Heart left ventricle (tissue), 16 donors: ENCODE measurements at regions not wholly inside any gene's neighbourhood (a gene's known extent, or its start where the extent isn't known, plus 50 kb on each side); places are given as distances from the start of the nearest gene placed in this dataset.

Experiments
- ATAC-seq, 4 donors: fragments of 200-7000 bp; cut with Tn5 transposase; one replicate each; pipeline ENCODE4 v1.9.1; 2020 to 2022; ENCODE audit warnings: moderate library complexity in 4 of 4, mild to moderate bottlenecking in 3 of 4, moderate number of reproducible peaks in 1 of 4
- DNase-seq, 5 donors: peaks; one replicate each; pipeline ENCODE4 v3.0.0-alpha.2; 2020
- H3K27ac ChIP-seq, 12 donors: fragments of 200-600 bp; sonication (generic) in 4 of 12; one replicate each; pipeline versions ENCODE4 v1.5.0 to v1.8.0; 2016 to 2022; ENCODE audit warnings: mild to moderate bottlenecking in 2 of 12
- H3K27me3 ChIP-seq, 9 donors: fragments of 200-600 bp; sonication (generic) in 2 of 9; one replicate each; pipeline versions ENCODE4 v1.5.1 to v1.8.0; 2016 to 2022; ENCODE audit warnings: mild to moderate bottlenecking in 3 of 9
- H3K36me3 ChIP-seq, 9 donors: fragments of 200-600 bp; sonication (generic) in 2 of 9; one replicate each; pipeline versions ENCODE4 v1.5.0 to v1.8.0; 2018 to 2022; ENCODE audit warnings: mild to moderate bottlenecking in 2 of 9
- H3K4me1 ChIP-seq, 12 donors: fragments of 200-600 bp; sonication (generic) in 4 of 12; one replicate each; pipeline versions ENCODE4 v1.5.0 to v1.8.0; 2016 to 2022; ENCODE audit warnings: mild to moderate bottlenecking in 3 of 12
- H3K4me3 ChIP-seq, 12 donors: fragments of 200-600 bp; sonication (generic) in 4 of 12; one replicate each; pipeline versions ENCODE4 v1.5.0 to v1.8.0; 2017 to 2022; ENCODE audit warnings: mild to moderate bottlenecking in 9 of 12, moderate library complexity in 4 of 12
- H3K9me3 ChIP-seq, 12 donors: fragments of 200-600 bp; sonication (generic) in 4 of 12; one replicate each; pipeline versions ENCODE4 v1.5.0 to v1.8.0; 2016 to 2022; ENCODE audit warnings: mild to moderate bottlenecking in 1 of 12
- POLR2A ChIP-seq, 2 donors: fragments of 450-650 bp; IDR thresholded peaks; one replicate each; pipeline ENCODE4 v1.6.1; 2017; ENCODE audit warnings: antibody characterized with exemption in 2 of 2, mild to moderate bottlenecking in 2 of 2, moderate library complexity in 2 of 2
- WGBS, 4 donors: extraction: QIAGEN DNeasy Blood & Tissue Kit in 2 of 4; methylation state at CpG; one replicate each; pipeline versions ENCODE4 v1.1.5 to v1.1.7; 2013 to 2018; 5-methylcytosine and 5-hydroxymethylcytosine counted together
- intact Hi-C, 10 donors: fragments of 100-400 bp; cut with DNase I; formaldehyde crosslinking; loops; one replicate each; pipeline versions ENCODE4 v1.11.1 to v1.14.2; 2022
- TF ChIP-seq, protein P1 (sequence below), 12 donors: fragments of 200-600 bp; sonication (generic) in 4 of 12; IDR thresholded peaks; one replicate each; pipeline versions ENCODE4 v1.5.0 to v1.8.0; 2018 to 2022; ENCODE audit warnings: antibody characterized with exemption in 12 of 12, mild to moderate bottlenecking in 5 of 12
- donor health status: ischemic (EF 13 %, LVEDD 7.1; RV severe dilation, severe dysfunction).
- donor health status: healthy with polysubstance abuse.
- donor health status: DM: no; HTN: yes; CAD: no.
- donor health status: DM: no; HTN: no; CAD: no.
- donor health status: ischemic (EF 25% LVEDD 6.9; RV normal size, moderate dysfunction).
- donor health status: ischemic (EF 25% LVEDD 5.7; RV mildly dilated, moderate dysfunction).
- donor health status: healthy.
- donor health status: DM: yes; HTN: yes; CAD: no.
- donor health status: ischemic (EF 35%, LVEDD 5.7; RV mildly dilated, moderate dysfunction).
- donor health status: nonischemic (EF 11% LVEDD 7.7; RV severe dilation, severe dysfunction).
- donor health status: DM: yes; HTN: yes; CAD: no.
- donor health status: PGD.
- donor health status: ischemic (EF 29% LVEDD 5.4; RV normal size, mild dysfunction).
- donor health status: nonischemic (EF 23%, LVEDD 6.1; RV moderate dilation, normal function).

DNA sequence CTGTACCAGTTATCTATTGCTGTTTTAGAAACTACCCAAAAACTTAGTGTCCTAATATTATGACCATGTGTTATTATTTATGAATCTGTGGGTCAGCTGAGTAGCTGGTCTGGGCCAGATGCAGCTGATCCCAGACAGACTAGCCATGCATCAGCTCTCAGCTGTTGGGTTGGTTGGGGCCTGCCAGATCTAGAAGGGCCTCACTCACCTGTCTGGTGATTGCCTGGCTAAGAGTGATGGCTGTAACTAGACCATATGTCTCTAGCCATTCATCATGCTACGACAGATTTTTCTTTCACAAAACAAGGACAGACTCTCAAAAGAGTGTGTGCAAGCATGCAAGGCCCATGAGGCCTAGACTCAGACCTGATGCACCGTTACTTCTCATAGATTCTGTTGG is 403.2 kb downstream of the SAMD5 start:
- DNase-seq: no peak
- H3K4me3 ChIP-seq: no peak overlapping the region
- H3K27ac ChIP-seq: no peak overlapping the region
- ATAC-seq: no peak
- H3K9me3 ChIP-seq: peaks cover 0 to 3% (median 0%) of the 10 kb centered on the region in 12 donors
- no peak for TF ChIP-seq POLR2A (IDR thresholded peaks at IDR 0.05)
- TF ChIP-seq, protein P1, sequence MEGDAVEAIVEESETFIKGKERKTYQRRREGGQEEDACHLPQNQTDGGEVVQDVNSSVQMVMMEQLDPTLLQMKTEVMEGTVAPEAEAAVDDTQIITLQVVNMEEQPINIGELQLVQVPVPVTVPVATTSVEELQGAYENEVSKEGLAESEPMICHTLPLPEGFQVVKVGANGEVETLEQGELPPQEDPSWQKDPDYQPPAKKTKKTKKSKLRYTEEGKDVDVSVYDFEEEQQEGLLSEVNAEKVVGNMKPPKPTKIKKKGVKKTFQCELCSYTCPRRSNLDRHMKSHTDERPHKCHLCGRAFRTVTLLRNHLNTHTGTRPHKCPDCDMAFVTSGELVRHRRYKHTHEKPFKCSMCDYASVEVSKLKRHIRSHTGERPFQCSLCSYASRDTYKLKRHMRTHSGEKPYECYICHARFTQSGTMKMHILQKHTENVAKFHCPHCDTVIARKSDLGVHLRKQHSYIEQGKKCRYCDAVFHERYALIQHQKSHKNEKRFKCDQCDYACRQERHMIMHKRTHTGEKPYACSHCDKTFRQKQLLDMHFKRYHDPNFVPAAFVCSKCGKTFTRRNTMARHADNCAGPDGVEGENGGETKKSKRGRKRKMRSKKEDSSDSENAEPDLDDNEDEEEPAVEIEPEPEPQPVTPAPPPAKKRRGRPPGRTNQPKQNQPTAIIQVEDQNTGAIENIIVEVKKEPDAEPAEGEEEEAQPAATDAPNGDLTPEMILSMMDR (IDR thresholded peaks at IDR 0.05): no peak
- WGBS, 4 donors: 95 to 100% (median 96%) methylated on average over 2 of the region's 2 CpGs
- no peaks in the 10 kb centered on the region for H3K36me3 ChIP-seq
- no peaks in the 10 kb centered on the region for H3K27me3 ChIP-seq
- H3K4me1 ChIP-seq: no peaks in the 10 kb centered on the region
- intact Hi-C loops: no loop called here

DNA sequence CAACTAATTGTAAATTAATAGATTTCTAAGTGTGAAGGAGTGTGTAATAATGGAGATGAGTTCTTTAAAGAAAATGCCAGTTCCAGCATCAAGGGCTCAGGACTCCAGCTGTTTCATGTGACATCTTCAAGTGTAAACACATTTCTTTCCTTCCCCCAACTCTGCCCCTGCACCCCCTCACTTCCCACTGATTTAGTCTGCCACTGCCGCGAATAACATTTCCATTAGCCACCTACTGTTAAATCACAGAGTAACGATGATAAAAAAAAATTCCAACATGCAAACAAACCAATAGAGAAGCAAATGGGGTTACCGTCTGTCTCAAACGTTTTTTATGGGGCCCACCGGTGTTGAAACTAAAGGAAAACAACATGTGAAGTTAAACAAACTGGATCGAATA is 414.3 kb downstream of the SAMD5 start:
- no peak for DNase-seq
- WGBS, 4 donors: 39 to 45% (median 43%) methylated on average over 7 of the region's 7 CpGs
- H3K36me3 ChIP-seq: no peaks in the 10 kb centered on the region
- TF ChIP-seq, protein P1 (IDR thresholded peaks at IDR 0.05): no peak
- no peak for TF ChIP-seq POLR2A (IDR thresholded peaks at IDR 0.05)
- H3K27ac ChIP-seq: no peak overlapping the region
- no peaks in the 10 kb centered on the region for H3K27me3 ChIP-seq
- no peaks in the 10 kb centered on the region for H3K4me1 ChIP-seq
- intact Hi-C loops: no loop called here
- H3K9me3 ChIP-seq: peaks cover 0 to 25% (median 9%) of the 10 kb centered on the region in 12 donors
- no peak overlapping the region for H3K4me3 ChIP-seq
- ATAC-seq: no peak

DNA sequence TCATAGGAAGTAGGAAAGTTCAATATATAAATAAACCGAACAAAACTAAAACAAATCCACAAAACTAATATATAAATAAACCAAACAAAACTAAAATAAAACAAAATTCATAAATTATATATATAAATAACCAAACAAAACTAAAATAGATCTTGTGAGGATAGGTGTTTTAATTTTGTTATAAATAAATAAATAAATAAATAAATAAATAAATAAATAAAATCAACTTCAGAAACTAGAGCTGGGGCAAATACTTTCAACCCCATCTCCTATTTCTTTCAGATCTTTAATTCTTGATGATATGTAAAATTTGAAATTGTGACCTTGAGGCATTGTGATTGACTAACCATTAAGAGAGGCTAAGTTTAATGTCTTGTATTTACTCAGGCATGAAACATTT is 416.1 kb downstream of the SAMD5 start:
- 91 to 100% (median 96%) methylated on average over 1 of the region's 1 CpG for WGBS, 4 donors
- H3K36me3 ChIP-seq: no peaks in the 10 kb centered on the region
- H3K27me3 ChIP-seq: no peaks in the 10 kb centered on the region
- ATAC-seq (no peak), DNase-seq (no peak)
- H3K9me3 ChIP-seq: peaks cover 0 to 36% (median 7%) of the 10 kb centered on the region in 12 donors
- intact Hi-C loops: no loop called here
- no peak for TF ChIP-seq POLR2A (IDR thresholded peaks at IDR 0.05)
- no peaks in the 10 kb centered on the region for H3K4me1 ChIP-seq
- H3K4me3 ChIP-seq: no peak overlapping the region
- H3K27ac ChIP-seq: no peak overlapping the region

DNA sequence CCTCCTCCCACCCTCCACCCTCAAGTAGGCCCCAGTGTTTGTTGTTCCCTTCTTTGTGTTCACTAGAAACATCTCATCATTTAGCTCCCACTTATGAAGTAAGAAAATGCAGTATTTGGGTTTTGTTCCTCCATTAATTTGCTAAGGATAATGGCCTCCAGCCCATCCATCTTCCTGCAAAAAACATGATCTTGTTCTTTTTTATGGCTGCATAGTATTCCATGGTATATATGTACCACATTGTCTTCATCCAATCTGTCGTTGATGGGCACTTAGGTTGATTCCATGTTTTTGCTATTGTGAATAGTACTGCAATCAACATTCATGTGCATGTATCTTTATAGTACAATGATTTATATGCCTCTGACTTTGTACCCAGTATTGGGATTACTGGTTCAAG is 416.8 kb upstream of the SASH1 start:
- no peak for TF ChIP-seq POLR2A (IDR thresholded peaks at IDR 0.05)
- TF ChIP-seq, protein P1 (IDR thresholded peaks at IDR 0.05): no peak
- H3K4me1 ChIP-seq: no peaks in the 10 kb centered on the region
- H3K27me3 ChIP-seq: no peaks in the 10 kb centered on the region
- ATAC-seq (no peak), DNase-seq (no peak)
- no peaks in the 10 kb centered on the region for H3K36me3 ChIP-seq
- WGBS, 4 donors: 76 to 83% (median 78%) methylated on average over 1 of the region's 1 CpG
- H3K27ac ChIP-seq: no peak overlapping the region
- intact Hi-C loops: no loop called here
- no peak overlapping the region for H3K4me3 ChIP-seq
- H3K9me3 ChIP-seq: peaks cover 0 to 36% (median 7%) of the 10 kb centered on the region in 12 donors

DNA sequence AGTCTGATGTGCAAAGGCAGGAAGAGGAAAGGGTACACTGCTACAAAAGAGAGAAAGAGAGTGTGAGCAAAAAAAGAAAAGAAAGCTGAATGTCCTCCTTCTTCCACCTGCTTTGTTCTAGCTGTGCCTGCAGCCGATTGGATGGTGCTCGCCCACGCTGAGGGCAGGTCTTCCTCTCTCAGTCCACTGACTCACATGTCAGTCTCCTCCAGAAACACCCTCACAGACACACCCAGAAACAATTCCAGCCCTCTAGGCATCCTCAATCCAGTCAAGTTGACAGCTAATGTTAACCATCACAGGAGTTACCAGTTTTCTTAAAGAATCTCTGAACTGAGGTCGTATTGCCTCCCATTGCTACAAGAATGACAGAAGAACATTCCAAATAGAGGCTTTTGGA is 411.9 kb upstream of the SASH1 start:
- H3K27ac ChIP-seq: no peak overlapping the region
- TF ChIP-seq POLR2A (IDR thresholded peaks at IDR 0.05): no peak
- TF ChIP-seq, protein P1 (IDR thresholded peaks at IDR 0.05): no peak
- 77 to 81% (median 79%) methylated on average over 4 of the region's 4 CpGs for WGBS, 4 donors

More for the DNA sequence above, 411.9 kb upstream of the SASH1 start:
- Histone ChIP-seq H3K27me3 (no peaks in the 10 kb centered on the region), H3K36me3 (no peaks in the 10 kb centered on the region), H3K4me3 (no peak overlapping the region), H3K4me1 (no peaks in the 10 kb centered on the region), H3K9me3 (peaks cover 0 to 26% (median 4%) of the 10 kb centered on the region in 12 donors)
- DNase-seq (no peak), ATAC-seq (no peak)
- intact Hi-C loops: no loop called here
